ENCODE measurements at regions not wholly inside any gene's neighbourhood (a gene's known extent, or its start where the extent isn't known, plus 50 kb on each side); places are given as distances from the start of the nearest gene placed in this dataset.

DNA sequence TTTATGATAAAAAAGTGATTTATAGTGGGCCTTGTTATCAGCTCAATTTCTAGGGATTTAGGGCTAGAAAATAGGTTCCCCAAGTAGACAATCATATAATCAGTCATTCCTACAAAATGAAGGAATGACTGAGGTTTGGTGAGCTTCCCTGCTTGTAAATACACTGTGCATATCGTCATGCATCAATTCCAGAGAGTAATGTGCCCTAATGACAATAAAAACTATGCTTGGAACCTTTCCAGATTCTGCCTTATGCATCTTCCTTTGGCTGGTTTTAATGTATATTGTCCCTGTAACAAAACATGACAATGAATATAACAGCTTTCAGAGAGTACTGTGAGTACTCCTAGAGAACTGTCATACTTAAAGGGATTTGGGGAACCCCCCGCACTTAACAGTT, 1310.9 kb downstream of the PCDH7 start:
- TF ChIP-seq EZH2phosphoT487 (IDR thresholded peaks at IDR 0.05; ENCODE audit: insufficient read depth, low read depth) (no peak), EZH2 (IDR thresholded peaks at IDR 0.05; ENCODE audit: insufficient read depth, poor library complexity, severe bottlenecking) (no peak)
